ENCODE measurements at regions not wholly inside any gene's neighbourhood (a gene's known extent, or its start where the extent isn't known, plus 50 kb on each side); places are given as distances from the start of the nearest gene placed in this dataset.

DNA sequence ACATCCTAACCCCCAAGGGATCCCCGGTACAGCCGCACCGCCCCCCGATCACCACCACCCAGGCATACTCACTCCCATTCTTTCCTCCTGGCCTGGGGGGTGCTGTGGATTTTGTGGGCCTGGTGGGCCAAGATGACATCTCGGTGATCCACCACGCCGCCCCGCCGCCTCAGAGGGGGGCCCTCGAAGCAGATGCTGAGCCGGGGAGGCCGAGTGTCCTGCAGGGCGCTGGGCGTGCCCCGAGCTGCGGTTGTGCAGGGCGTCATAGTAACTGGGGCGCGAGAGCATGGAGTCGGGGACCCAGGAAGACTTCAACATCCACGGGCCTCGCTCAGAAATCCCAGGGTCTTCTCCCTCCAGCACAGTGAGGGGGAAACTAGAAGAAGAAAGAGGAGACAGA, 93.4 kb upstream of the CACNA1A start:
- POLR2A ChIA-PET, result no interaction called here
- CTCF ChIA-PET, result no interaction called here
- H3K4me1 Mint-ChIP-seq, result peaks cover 5% of the 10 kb centered on the region

DNA sequence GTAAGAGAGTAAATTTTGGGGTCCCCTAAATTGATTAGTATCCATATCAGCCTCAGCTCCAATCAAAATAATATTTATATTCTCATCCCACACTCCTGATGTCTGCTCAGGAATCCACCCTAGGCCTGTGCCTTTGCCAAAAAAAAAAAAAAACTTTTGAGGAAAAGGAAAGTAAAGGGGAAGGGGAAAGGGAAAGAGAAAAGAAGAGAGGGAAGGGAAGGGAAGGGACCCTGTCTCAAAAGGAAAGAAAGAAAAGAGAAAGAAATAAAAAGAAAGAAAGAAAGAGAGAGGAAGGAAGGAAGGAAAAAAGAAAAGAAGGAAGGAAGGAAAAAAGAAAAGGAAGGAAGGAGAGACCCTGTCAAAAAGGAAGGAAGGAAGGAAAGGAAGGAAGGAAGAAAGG, 91.8 kb upstream of the CACNA1A start:
- Mint-ChIP-seq H3K4me1 (peaks cover 5% of the 10 kb centered on the region), H3K36me3 (ENCODE audit: low read depth) (no peaks in the 10 kb centered on the region), H3K27me3 (peaks cover 12% of the 10 kb centered on the region), H3K9me3 (no peaks in the 10 kb centered on the region), H3K4me3 (no peak overlapping the region), H3K27ac (no peak overlapping the region)
- no peak for DNase-seq
- POLR2A ChIA-PET, result interaction anchor here (0.5 kb wide), 1 partner anchor 767 kb away, joined by 3 read pairs; no protein-coding TSS in a partner anchor
- CTCF ChIA-PET, result interaction anchor here (0.6 to 2.3 kb wide), 7 partner anchors 7 to 265 kb away, joined by 3 to 10 read pairs (median 4); a partner anchor contains a TSS
- TF ChIP-seq, protein P1, sequence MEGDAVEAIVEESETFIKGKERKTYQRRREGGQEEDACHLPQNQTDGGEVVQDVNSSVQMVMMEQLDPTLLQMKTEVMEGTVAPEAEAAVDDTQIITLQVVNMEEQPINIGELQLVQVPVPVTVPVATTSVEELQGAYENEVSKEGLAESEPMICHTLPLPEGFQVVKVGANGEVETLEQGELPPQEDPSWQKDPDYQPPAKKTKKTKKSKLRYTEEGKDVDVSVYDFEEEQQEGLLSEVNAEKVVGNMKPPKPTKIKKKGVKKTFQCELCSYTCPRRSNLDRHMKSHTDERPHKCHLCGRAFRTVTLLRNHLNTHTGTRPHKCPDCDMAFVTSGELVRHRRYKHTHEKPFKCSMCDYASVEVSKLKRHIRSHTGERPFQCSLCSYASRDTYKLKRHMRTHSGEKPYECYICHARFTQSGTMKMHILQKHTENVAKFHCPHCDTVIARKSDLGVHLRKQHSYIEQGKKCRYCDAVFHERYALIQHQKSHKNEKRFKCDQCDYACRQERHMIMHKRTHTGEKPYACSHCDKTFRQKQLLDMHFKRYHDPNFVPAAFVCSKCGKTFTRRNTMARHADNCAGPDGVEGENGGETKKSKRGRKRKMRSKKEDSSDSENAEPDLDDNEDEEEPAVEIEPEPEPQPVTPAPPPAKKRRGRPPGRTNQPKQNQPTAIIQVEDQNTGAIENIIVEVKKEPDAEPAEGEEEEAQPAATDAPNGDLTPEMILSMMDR (IDR thresholded peaks at IDR 0.05), result no peak
- no peak for ATAC-seq (ENCODE audit: low read depth)
- intact Hi-C loops (cut with micrococcal nuclease), result loop anchor here (10.0 kb wide), 1 partner anchor 187 kb away; no protein-coding TSS in a partner anchor

More for the DNA sequence above, 93.4 kb upstream of the CACNA1A start:
- TF ChIP-seq, protein P1 (IDR thresholded peaks at IDR 0.05), result no peak
- intact Hi-C loops (cut with micrococcal nuclease), result loop anchor here (10.0 kb wide), 1 partner anchor 185 kb away; no protein-coding TSS in a partner anchor
- Mint-ChIP-seq H3K4me3 (no peak overlapping the region), H3K9me3 (no peaks in the 10 kb centered on the region), H3K36me3 (ENCODE audit: low read depth) (no peaks in the 10 kb centered on the region), H3K27me3 (peaks cover 14% of the 10 kb centered on the region), H3K27ac (no peak overlapping the region)
- no peak for ATAC-seq (ENCODE audit: low read depth)
- DNase-seq, result no peak

DNA sequence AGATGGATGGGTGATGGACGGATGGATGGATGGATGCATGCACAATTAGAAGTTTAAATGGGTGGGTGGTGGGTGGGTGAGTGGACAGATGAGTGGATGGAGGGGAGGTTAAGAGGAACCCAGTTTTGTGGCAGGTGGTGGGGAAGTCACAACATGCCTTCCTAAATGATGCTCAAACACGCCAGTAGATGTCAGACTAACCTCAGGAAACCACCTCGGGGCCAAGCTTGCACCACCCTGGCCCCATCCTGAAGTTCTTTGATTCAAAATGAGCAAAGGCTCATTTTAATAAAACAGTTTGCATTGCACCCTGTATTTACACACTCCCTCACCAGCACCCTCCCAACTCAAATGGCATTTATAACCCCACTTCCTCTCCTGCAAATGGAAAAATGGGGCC, 91.4 kb upstream of the CACNA1A start:
- ChIA-PET CTCF (interaction anchor here (0.6 to 2.3 kb wide), 7 partner anchors 8 to 266 kb away, joined by 3 to 10 read pairs (median 4); a partner anchor contains a TSS), POLR2A (interaction anchor here (0.5 kb wide), 1 partner anchor 768 kb away, joined by 3 read pairs; no protein-coding TSS in a partner anchor)
- TF ChIP-seq, protein P1 (IDR thresholded peaks at IDR 0.05), result no peak
- Mint-ChIP-seq H3K4me1 (peaks cover 5% of the 10 kb centered on the region), H3K9me3 (no peaks in the 10 kb centered on the region), H3K27ac (no peak overlapping the region), H3K4me3 (no peak overlapping the region), H3K27me3 (peaks cover 11% of the 10 kb centered on the region), H3K36me3 (ENCODE audit: low read depth) (no peaks in the 10 kb centered on the region)
- intact Hi-C loops (cut with micrococcal nuclease), result loop anchor here (1.0 to 10.0 kb wide), 5 partner anchors 124 to 539 kb away; partner anchors contain the start of gene ASF1B
- DNase-seq (no peak), ATAC-seq (ENCODE audit: low read depth) (peak; percentile 95)

DNA sequence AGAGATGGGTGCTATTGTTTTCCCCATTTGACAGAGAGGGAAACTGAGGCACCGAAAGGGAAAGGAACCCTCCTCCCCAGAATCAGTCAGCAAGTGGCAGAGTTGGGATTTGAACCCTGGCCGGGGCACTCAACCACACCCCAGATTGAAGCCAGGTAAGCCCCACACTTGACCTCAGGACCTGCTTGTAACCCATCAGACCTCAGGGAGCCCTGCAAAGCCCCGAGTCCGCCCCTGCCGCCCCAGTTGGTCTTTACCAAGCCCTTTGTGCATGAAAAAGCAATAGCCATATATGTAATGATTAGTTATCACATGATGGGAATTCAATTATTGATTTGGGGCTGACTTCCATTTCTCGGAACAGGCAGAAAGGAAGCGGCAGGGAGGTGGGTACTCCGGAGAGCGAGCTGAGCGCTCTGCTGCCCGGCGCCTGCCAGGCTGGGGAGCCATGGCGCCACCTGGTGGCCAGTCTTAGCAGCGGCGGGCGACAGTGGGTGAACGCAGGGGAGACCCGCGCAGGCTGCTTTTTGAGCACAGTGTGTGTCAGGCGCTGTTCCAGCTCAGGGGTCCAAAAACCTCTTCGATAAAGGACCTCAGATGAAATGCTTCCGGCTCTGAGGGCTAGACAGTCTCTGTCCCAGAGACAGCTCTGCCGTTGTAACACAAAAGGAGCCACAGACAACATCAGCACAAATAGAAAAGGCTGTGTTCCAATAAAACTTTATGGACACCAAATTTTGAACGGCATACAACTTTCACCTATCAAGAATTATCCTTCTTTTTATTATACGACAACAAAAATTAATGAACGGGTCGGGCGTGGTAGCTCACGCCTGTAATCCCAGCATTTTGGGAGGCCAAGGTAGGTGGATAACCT, 82.9 kb upstream of the CACNA1A start:
- ATAC-seq (ENCODE audit: low read depth), result peak; percentile 95
- peaks cover 15% of the 10 kb centered on the region for H3K27me3 Mint-ChIP-seq
- TF ChIP-seq, protein P1 (IDR thresholded peaks at IDR 0.05), result peak; percentile 43
- no peak overlapping the region for H3K27ac Mint-ChIP-seq
- ChIA-PET POLR2A (interaction anchor here (1.0 to 1.3 kb wide), 2 partner anchors 312 to 437 kb away, joined by 4 to 11 read pairs; no protein-coding TSS in a partner anchor), CTCF (interaction anchor here (0.5 to 4.2 kb wide), 22 partner anchors 9 to 612 kb away, joined by 3 to 39 read pairs (median 4); no protein-coding TSS in a partner anchor)
- H3K4me1 Mint-ChIP-seq, result peaks cover 4% of the 10 kb centered on the region
- intact Hi-C loops (cut with micrococcal nuclease), result loop anchor here (1.0 to 10.0 kb wide), 3 partner anchors 312 to 524 kb away; no protein-coding TSS in a partner anchor
- H3K9me3 Mint-ChIP-seq, result no peaks in the 10 kb centered on the region
- peak; percentile 82 for DNase-seq
- no peak overlapping the region for H3K4me3 Mint-ChIP-seq
- no peaks in the 10 kb centered on the region for H3K36me3 Mint-ChIP-seq (ENCODE audit: low read depth)

DNA sequence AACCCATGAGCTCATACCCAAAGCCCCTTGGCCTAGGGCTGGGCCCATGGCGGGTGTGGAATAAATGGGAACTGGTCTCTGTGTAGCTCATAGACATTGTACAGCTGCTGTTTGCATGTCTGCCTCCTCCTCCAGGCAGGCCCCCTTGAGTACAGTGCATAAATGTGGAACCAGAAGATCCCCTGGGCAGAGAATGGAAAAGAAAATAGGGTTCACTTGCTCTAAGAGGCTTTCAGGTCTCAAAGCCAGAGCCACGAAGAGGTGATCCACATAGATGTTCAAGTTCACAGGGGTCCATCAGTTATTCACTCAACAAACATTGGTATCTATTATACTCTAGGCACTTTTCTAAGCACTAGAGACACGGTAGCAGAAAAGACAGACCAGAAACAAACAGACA, 79.2 kb upstream of the CACNA1A start:
- ATAC-seq (ENCODE audit: low read depth) (no peak), DNase-seq (no peak)
- ChIA-PET POLR2A (no interaction called here), CTCF (interaction anchor here (1.0 kb wide), 1 partner anchor 306 kb away, joined by 4 read pairs; no protein-coding TSS in a partner anchor)
- Mint-ChIP-seq H3K9me3 (no peaks in the 10 kb centered on the region), H3K4me3 (no peak overlapping the region), H3K27me3 (peaks cover 2% of the 10 kb centered on the region), H3K36me3 (ENCODE audit: low read depth) (no peaks in the 10 kb centered on the region), H3K4me1 (peaks cover 4% of the 10 kb centered on the region), H3K27ac (no peak overlapping the region)
- TF ChIP-seq, protein P1 (IDR thresholded peaks at IDR 0.05), result no peak
- intact Hi-C loops (cut with micrococcal nuclease), result loop anchor here (10.0 kb wide), 1 partner anchor 521 kb away; no protein-coding TSS in a partner anchor

Measured in activated B cell treated with CpG ODN at 0.5 μM for 24 hours (primary cell).